Keratinocyte (primary cell): ENCODE measurements at regions not wholly inside any gene's neighbourhood (a gene's known extent, or its start where the extent isn't known, plus 50 kb on each side); places are given as distances from the start of the nearest gene placed in this dataset.

Experiments used
- CTCF ChIP-seq, 3 experiments: IDR thresholded peaks in 1 of 3; conservative IDR thresholded peaks in 1 of 3; optimal IDR thresholded peaks in 1 of 3; 2 replicates in 2 of 3; 3 replicates in 1 of 3; pipeline versions ENCODE3 to v1.5.1; 2011; ENCODE audit warnings: low read length in 3 of 3, mild to moderate bottlenecking in 3 of 3, moderate library complexity in 2 of 3, control low read depth in 1 of 3, inconsistent platforms in 1 of 3; ENCODE audit not compliant: insufficient read depth in 2 of 3; ENCODE audit errors: extremely low read depth in 1 of 3
- EZH2 ChIP-seq: IDR thresholded peaks from one replicate; pipeline ENCODE4 v1.6.1; 2012; ENCODE audit warnings: inconsistent platforms, mild to moderate bottlenecking, low read length, moderate library complexity

GRCh38 chr14:98168211-98168985, 1103.6 kb downstream of the BCL11B start:
- TF ChIP-seq CTCF (optimal IDR thresholded peaks at IDR 0.05 in 1 of 3, IDR thresholded peaks at IDR 0.05 in 1 of 3, conservative IDR thresholded peaks at IDR 0.05 in 1 of 3; ENCODE audit: extremely low read depth in 1 of 3, insufficient read depth in 2 of 3, low read length in 3 of 3), result no peak
- no peak for TF ChIP-seq EZH2
